Mucosa of descending colon (tissue), 3 donors: ENCODE measurements at regions not wholly inside any gene's neighbourhood (a gene's known extent, or its start where the extent isn't known, plus 50 kb on each side); places are given as distances from the start of the nearest gene placed in this dataset.

Experiments
- ATAC-seq: fragments of 200-7000 bp; cut with Tn5 transposase; one replicate; pipeline ENCODE4 v1.9.1; 2020; ENCODE audit warnings: mild to moderate bottlenecking, moderate library complexity
- DNase-seq, 3 donors: peaks; one replicate each; pipeline ENCODE4 v3.0.0-alpha.2; 2020
- H3K36me3 ChIP-seq: fragments of 200-600 bp; one replicate; pipeline ENCODE4 v1.8.0; 2021; ENCODE audit warnings: low read depth, mild to moderate bottlenecking
- H3K4me1 ChIP-seq: fragments of 200-600 bp; one replicate; pipeline ENCODE4 v1.8.0; 2021; ENCODE audit warnings: low read depth, mild to moderate bottlenecking
- H3K4me3 ChIP-seq: fragments of 200-600 bp; one replicate; pipeline ENCODE4 v1.8.0; 2021; ENCODE audit warnings: mild to moderate bottlenecking
- H3K9me3 ChIP-seq: fragments of 200-600 bp; one replicate; pipeline ENCODE4 v1.8.0; 2021; ENCODE audit warnings: mild to moderate bottlenecking
- intact Hi-C, 2 donors: fragments of 100-400 bp; cut with DNase I in 1 of 2; cut with micrococcal nuclease in 1 of 2; formaldehyde crosslinking; loops; one replicate each; pipeline versions ENCODE4 v1.11.0 to v1.11.1; 2022; cut with DNase I, micrococcal nuclease
- TF ChIP-seq, protein P1 (sequence below): fragments of 200-600 bp; IDR thresholded peaks from one replicate; pipeline ENCODE4 v1.8.0; 2022; ENCODE audit warnings: antibody characterized with exemption, mild to moderate bottlenecking
- donor health status: DM: no; HTN: no; CAD: no; lungs with moderate emphysema.
- donor health status: DM: no; HTN: no; CAD: no.
- donor health status: DM: no; HTN: yes; CAD: no.

- intact Hi-C loops, result no loop called here
- Histone ChIP-seq H3K4me1 (no peaks in the 10 kb centered on the region), H3K36me3 (no peaks in the 10 kb centered on the region), H3K9me3 (no peaks in the 10 kb centered on the region), H3K4me3 (no peak overlapping the region)
- ATAC-seq (peak; percentile 86), DNase-seq (no peak)
- TF ChIP-seq, protein P1, sequence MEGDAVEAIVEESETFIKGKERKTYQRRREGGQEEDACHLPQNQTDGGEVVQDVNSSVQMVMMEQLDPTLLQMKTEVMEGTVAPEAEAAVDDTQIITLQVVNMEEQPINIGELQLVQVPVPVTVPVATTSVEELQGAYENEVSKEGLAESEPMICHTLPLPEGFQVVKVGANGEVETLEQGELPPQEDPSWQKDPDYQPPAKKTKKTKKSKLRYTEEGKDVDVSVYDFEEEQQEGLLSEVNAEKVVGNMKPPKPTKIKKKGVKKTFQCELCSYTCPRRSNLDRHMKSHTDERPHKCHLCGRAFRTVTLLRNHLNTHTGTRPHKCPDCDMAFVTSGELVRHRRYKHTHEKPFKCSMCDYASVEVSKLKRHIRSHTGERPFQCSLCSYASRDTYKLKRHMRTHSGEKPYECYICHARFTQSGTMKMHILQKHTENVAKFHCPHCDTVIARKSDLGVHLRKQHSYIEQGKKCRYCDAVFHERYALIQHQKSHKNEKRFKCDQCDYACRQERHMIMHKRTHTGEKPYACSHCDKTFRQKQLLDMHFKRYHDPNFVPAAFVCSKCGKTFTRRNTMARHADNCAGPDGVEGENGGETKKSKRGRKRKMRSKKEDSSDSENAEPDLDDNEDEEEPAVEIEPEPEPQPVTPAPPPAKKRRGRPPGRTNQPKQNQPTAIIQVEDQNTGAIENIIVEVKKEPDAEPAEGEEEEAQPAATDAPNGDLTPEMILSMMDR, result no peak
These were observed 369.3 kb downstream of the KLF5 start for GRCh38 chr13:73428137-73428536.

GRCh38 chr13:73422973-73423372 lies 364.2 kb downstream of the KLF5 start:
- no peaks in the 10 kb centered on the region for H3K4me1 ChIP-seq
- TF ChIP-seq, protein P1, result no peak
- H3K36me3 ChIP-seq, result no peaks in the 10 kb centered on the region
- DNase-seq, result peak in 1 of 3 donors; percentile 16
- intact Hi-C loops, result no loop called here
- H3K9me3 ChIP-seq, result no peaks in the 10 kb centered on the region
- peak; percentile 61 for ATAC-seq
- H3K4me3 ChIP-seq, result no peak overlapping the region

DNA sequence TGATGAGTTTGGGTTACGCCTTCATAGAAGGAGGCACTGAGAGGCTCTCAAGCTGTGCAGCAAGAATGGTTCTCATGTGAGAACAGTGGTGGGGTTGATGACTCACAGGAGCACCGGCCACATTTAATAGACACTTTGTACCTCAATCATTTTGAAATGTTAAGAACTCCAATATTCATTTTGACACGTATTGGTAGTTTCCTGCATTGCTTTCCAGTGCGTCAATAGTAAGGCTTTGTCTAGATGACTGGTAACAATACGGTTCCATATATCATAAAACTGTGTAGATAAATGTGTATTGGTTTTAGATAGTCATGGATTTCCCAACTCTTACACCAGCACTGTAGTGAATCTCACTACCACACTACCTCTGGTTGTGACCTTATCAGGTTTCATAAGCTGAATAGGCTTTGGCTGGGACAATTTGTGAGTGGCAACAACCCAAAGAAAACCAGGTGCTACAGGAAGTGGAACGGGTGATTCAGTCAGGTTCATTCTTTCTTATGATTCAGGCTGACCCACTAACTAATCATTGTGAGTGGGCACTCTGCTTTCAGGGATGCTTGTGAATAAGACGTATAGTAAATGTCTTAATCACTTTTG lies 362.6 kb downstream of the KLF5 start:
- TF ChIP-seq, protein P1, result no peak
- H3K4me1 ChIP-seq, result no peaks in the 10 kb centered on the region
- no peaks in the 10 kb centered on the region for H3K36me3 ChIP-seq
- intact Hi-C loops, result no loop called here
- peak; percentile 94 for ATAC-seq
- DNase-seq, result peak in 1 of 3 donors; percentile 22
- H3K4me3 ChIP-seq, result no peak overlapping the region
- H3K9me3 ChIP-seq, result no peaks in the 10 kb centered on the region

- Histone ChIP-seq H3K4me1 (peaks cover 7% of the 10 kb centered on the region), H3K4me3 (no peak overlapping the region), H3K9me3 (no peaks in the 10 kb centered on the region), H3K36me3 (no peaks in the 10 kb centered on the region)
- intact Hi-C loops, result no loop called here
- no peak for ATAC-seq
- DNase-seq, result no peak
- TF ChIP-seq, protein P1, result no peak
These were observed 360.4 kb downstream of the KLF5 start for GRCh38 chr13:73419186-73419585.

GRCh38 chr13:73417012-73417615 lies 358.3 kb downstream of the KLF5 start:
- TF ChIP-seq, protein P1, result no peak
- intact Hi-C loops, result no loop called here
- DNase-seq, result no peak
- no peaks in the 10 kb centered on the region for H3K36me3 ChIP-seq
- ATAC-seq, result no peak
- peaks cover 7% of the 10 kb centered on the region for H3K4me1 ChIP-seq
- H3K9me3 ChIP-seq, result no peaks in the 10 kb centered on the region
- H3K4me3 ChIP-seq, result no peak overlapping the region
